MCF 10A (cell line): ENCODE measurements at regions not wholly inside any gene's neighbourhood (a gene's known extent, or its start where the extent isn't known, plus 50 kb on each side); places are given as distances from the start of the nearest gene placed in this dataset.

Source experiments
- BruUV-seq: library from RNA; stranded (reverse); fragments of 400-500 nt; replicated peaks from 2 replicates; lab custom pipeline; 2021; lab: Mats Ljungman, UMichigan
- CTCF ChIA-PET: fragments of 300-600 bp; sonication (Branson Sonifier 250); formaldehyde crosslinking; extraction: SDS; loops from one replicate; lab custom pipeline; 2021; ENCODE audit warnings: antibody characterized with exemption, inconsistent platforms; lab: Yijun Ruan, JAX
- POLR2A ChIA-PET: fragments of 300-600, 350-650 bp; sonication (Branson Sonifier 250); formaldehyde crosslinking; extraction: SDS; loops from one replicate; lab custom pipeline; 2020; ENCODE audit warnings: antibody characterized with exemption, inconsistent platforms; lab: Yijun Ruan, JAX
- DNase-seq: peaks from one replicate; pipeline ENCODE4 v3.0.0-alpha.2; 2018; ENCODE audit not compliant: unreplicated experiment
- H3K27ac Mint-ChIP-seq: one replicate; pipeline ENCODE4 v1.8.0; 2022; ENCODE audit warnings: mild to moderate bottlenecking, low read depth, mixed read lengths; ENCODE audit not compliant: unreplicated experiment
- H3K27me3 Mint-ChIP-seq: one replicate; pipeline ENCODE4 v1.8.0; 2022; ENCODE audit warnings: mixed read lengths; ENCODE audit not compliant: insufficient read depth, unreplicated experiment
- H3K36me3 Mint-ChIP-seq: one replicate; pipeline ENCODE4 v1.8.0; 2022; ENCODE audit warnings: mild to moderate bottlenecking, moderate library complexity, mixed read lengths; ENCODE audit not compliant: insufficient read depth, unreplicated experiment
- H3K4me1 Mint-ChIP-seq: one replicate; pipeline ENCODE4 v1.8.0; 2022; ENCODE audit warnings: mixed read lengths; ENCODE audit not compliant: insufficient read depth, unreplicated experiment
- H3K4me3 Mint-ChIP-seq: one replicate; pipeline ENCODE4 v1.8.0; 2022; ENCODE audit warnings: mild to moderate bottlenecking, moderate library complexity, mixed read lengths; ENCODE audit not compliant: unreplicated experiment
- H3K9me3 Mint-ChIP-seq: one replicate; pipeline ENCODE4 v1.8.0; 2022; ENCODE audit warnings: mixed read lengths; ENCODE audit not compliant: unreplicated experiment
- CTCF ChIP-seq: fragments of 200-600 bp; IDR thresholded peaks from one replicate; pipeline ENCODE4 v1.8.0; 2022; ENCODE audit warnings: antibody characterized with exemption, mild to moderate bottlenecking; ENCODE audit not compliant: unreplicated experiment
- intact Hi-C: fragments of 100-400 bp; cut with micrococcal nuclease; formaldehyde crosslinking; loops from 2 replicates; pipeline ENCODE4 v1.14.1; 2022

GRCh38 chr10:105406488-105406887 lies 765.4 kb downstream of the SORCS3 start:
- no peak for DNase-seq
- CTCF ChIA-PET: no interaction called here
- no peaks in the 10 kb centered on the region for H3K4me1 Mint-ChIP-seq
- H3K27ac Mint-ChIP-seq: no peak overlapping the region
- no peak for TF ChIP-seq CTCF
- no peak overlapping the region for H3K4me3 Mint-ChIP-seq
- H3K9me3 Mint-ChIP-seq: peaks cover 16% of the 10 kb centered on the region
- no TSS peak for BruUV-seq
- no peaks in the 10 kb centered on the region for H3K36me3 Mint-ChIP-seq
- POLR2A ChIA-PET: no interaction called here
- intact Hi-C loops: no loop called here
- no peaks in the 10 kb centered on the region for H3K27me3 Mint-ChIP-seq

GRCh38 chr10:105398202-105398601 lies 757.1 kb downstream of the SORCS3 start:
- Mint-ChIP-seq H3K27me3 (no peaks in the 10 kb centered on the region), H3K9me3 (peaks cover 50% of the 10 kb centered on the region), H3K4me1 (no peaks in the 10 kb centered on the region), H3K36me3 (no peaks in the 10 kb centered on the region), H3K4me3 (no peak overlapping the region), H3K27ac (no peak overlapping the region)
- intact Hi-C loops: no loop called here
- TF ChIP-seq CTCF: no peak
- CTCF ChIA-PET: no interaction called here
- POLR2A ChIA-PET: no interaction called here
- BruUV-seq: no TSS peak
- no peak for DNase-seq

GRCh38 chr10:105391670-105392351 lies 750.7 kb downstream of the SORCS3 start:
- TF ChIP-seq CTCF: no peak
- Mint-ChIP-seq H3K27me3 (no peaks in the 10 kb centered on the region), H3K36me3 (no peaks in the 10 kb centered on the region), H3K27ac (no peak overlapping the region), H3K9me3 (peaks cover 39% of the 10 kb centered on the region), H3K4me1 (no peaks in the 10 kb centered on the region), H3K4me3 (no peak overlapping the region)
- intact Hi-C loops: no loop called here
- CTCF ChIA-PET: no interaction called here
- no TSS peak for BruUV-seq
- POLR2A ChIA-PET: no interaction called here
- DNase-seq: no peak

GRCh38 chr10:105387971-105388370 lies 746.9 kb downstream of the SORCS3 start:
- Mint-ChIP-seq H3K27ac (no peak overlapping the region), H3K36me3 (no peaks in the 10 kb centered on the region), H3K4me1 (no peaks in the 10 kb centered on the region), H3K9me3 (peaks cover 27% of the 10 kb centered on the region), H3K4me3 (no peak overlapping the region), H3K27me3 (no peaks in the 10 kb centered on the region)
- intact Hi-C loops: no loop called here
- CTCF ChIA-PET: no interaction called here
- POLR2A ChIA-PET: no interaction called here
- DNase-seq: no peak
- BruUV-seq: no TSS peak
- no peak for TF ChIP-seq CTCF
